GM19455 (cell line): ENCODE measurements at regions not wholly inside any gene's neighbourhood (a gene's known extent, or its start where the extent isn't known, plus 50 kb on each side); places are given as distances from the start of the nearest gene placed in this dataset.

ENCODE experiments used
- ATAC-seq: cut with Tn5 transposase; IDR thresholded peaks from one replicate; pipeline ENCODE4 v1.9.1; 2021; ENCODE audit not compliant: unreplicated experiment

- ATAC-seq = no peak
These were observed 335.6 kb upstream of the ASIC2 start for GRCh38 chr17:33628500-33629346.

- no peak for ATAC-seq
These were observed 340.4 kb upstream of the ASIC2 start for GRCh38 chr17:33633446-33633845.

GRCh38 chr17:33637534-33637933 lies 344.4 kb upstream of the ASIC2 start:
- no peak for ATAC-seq

GRCh38 chr17:33639103-33639880 lies 346.2 kb upstream of the ASIC2 start:
- no peak for ATAC-seq

GRCh38 chr17:33640629-33641028 lies 347.5 kb upstream of the ASIC2 start:
- ATAC-seq = no peak

- no peak for ATAC-seq
These were observed 348.9 kb upstream of the ASIC2 start for GRCh38 chr17:33642002-33642401.

- no peak for ATAC-seq
These were observed 354.9 kb upstream of the ASIC2 start for GRCh38 chr17:33647956-33648355.

GRCh38 chr17:33650304-33650703 lies 357.2 kb upstream of the ASIC2 start:
- ATAC-seq = no peak

- no peak for ATAC-seq
These were observed 358.6 kb upstream of the ASIC2 start for GRCh38 chr17:33651686-33652085.

GRCh38 chr17:33652731-33653398 lies 359.8 kb upstream of the ASIC2 start:
- no peak for ATAC-seq

- ATAC-seq = no peak
These were observed 360.3 kb upstream of the ASIC2 start for GRCh38 chr17:33653399-33653788.

- no peak for ATAC-seq
These were observed 364.1 kb upstream of the ASIC2 start for GRCh38 chr17:33657181-33657580.

- ATAC-seq = no peak
These were observed 368.9 kb upstream of the ASIC2 start for GRCh38 chr17:33661975-33662374.

GRCh38 chr17:33664116-33664840 lies 371.2 kb upstream of the ASIC2 start:
- ATAC-seq = no peak

GRCh38 chr17:33667052-33667509 lies 374.0 kb upstream of the ASIC2 start:
- ATAC-seq = peak; percentile 67

- no peak for ATAC-seq
These were observed 374.6 kb upstream of the ASIC2 start for GRCh38 chr17:33667671-33668070.

- ATAC-seq = no peak
These were observed 375.4 kb upstream of the ASIC2 start for GRCh38 chr17:33668516-33668915.

- ATAC-seq = no peak
These were observed 378.4 kb upstream of the ASIC2 start for GRCh38 chr17:33671491-33671890.

- no peak for ATAC-seq
These were observed 381.6 kb upstream of the ASIC2 start for GRCh38 chr17:33674685-33675084.

GRCh38 chr17:33676444-33676843 lies 383.3 kb upstream of the ASIC2 start:
- ATAC-seq = no peak

- no peak for ATAC-seq
These were observed 386.5 kb upstream of the ASIC2 start for GRCh38 chr17:33679595-33679994.
